GM21515 (cell line): ENCODE measurements at regions not wholly inside any gene's neighbourhood (a gene's known extent, or its start where the extent isn't known, plus 50 kb on each side); places are given as distances from the start of the nearest gene placed in this dataset.
A peak's percentile ranks its signal among the peaks of the same experiment; 100 is the strongest.
"Not testable (repeated sequence)": the region's sequence is repeated elsewhere in the genome, so short reads cannot be mapped to it uniquely, and the experiment has no call there.

Experiments used
- ATAC-seq: cut with Tn5 transposase; IDR thresholded peaks from one replicate; pipeline ENCODE4 v1.9.1; 2021; ENCODE audit not compliant: unreplicated experiment

DNA sequence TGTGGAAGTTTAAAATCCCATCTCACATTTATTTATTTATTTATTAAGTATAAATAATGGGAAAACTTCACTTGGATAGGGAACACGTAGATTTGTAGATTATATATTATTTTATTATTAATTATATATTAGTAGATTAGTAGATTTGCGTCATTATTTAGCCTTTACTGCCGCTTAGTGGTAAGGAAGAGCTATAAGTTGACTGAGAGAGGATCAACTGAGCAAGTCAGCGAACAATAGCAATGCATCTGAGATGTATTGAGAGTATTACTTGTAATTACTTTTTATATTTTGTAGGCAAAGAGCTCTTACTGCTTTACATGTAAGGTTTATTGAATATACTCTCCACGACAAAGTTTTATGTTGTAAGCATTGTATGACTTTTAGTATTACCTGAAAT lies 244.5 kb upstream of the ANKRD30A start:
- no peak for ATAC-seq

DNA sequence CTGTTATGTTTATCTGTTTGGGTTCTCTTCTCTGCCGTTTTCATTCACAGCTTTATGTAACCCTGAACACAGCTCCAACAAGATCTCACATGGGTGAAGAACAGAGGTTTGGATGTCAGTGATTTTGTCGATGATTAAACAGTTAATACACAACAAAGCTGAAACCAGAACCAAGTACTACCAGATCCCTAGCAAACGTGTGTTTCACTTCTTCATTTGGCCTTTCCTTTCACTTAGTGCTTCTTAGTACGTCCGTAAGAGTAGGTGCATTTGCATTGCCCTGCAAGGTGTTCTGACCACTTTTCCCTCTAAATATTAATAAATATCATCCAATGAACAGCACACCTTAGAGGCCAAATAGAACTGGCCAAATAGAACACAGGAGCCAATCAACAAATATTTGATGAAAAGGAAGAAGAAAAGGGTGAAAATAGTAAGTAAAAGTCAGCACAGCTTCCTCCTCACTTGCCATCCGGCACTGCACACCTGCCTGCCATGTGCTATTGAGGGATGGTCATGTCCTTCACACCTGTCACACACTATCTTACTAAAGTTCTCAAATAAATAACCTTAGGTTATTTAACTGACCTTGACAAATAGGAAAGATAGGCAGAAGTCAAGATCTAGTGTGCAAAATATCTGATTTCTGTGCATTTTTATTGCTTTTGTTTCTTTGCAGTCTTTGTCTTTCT lies 252.6 kb upstream of the ANKRD30A start:
- ATAC-seq = peak; percentile 97

DNA sequence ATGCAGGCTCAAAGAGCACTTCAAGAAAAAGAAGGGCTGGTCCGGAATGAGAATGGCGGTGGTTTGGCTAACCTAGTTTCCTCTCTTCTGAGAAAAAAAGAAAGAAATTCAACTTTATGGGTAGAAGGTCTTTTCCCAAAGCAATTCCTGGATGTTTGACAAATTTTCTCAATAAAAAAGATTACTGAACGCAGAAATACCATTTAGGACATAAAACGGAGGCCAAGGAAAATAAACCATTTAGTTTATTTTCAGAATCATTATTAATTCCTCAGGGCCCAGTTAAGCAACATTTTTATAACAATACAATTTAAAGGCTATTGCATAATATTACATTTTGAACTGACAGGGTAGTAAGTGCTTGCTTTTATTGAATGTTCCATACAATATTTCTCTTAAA lies 284.6 kb upstream of the ANKRD30A start:
- ATAC-seq = no peak

DNA sequence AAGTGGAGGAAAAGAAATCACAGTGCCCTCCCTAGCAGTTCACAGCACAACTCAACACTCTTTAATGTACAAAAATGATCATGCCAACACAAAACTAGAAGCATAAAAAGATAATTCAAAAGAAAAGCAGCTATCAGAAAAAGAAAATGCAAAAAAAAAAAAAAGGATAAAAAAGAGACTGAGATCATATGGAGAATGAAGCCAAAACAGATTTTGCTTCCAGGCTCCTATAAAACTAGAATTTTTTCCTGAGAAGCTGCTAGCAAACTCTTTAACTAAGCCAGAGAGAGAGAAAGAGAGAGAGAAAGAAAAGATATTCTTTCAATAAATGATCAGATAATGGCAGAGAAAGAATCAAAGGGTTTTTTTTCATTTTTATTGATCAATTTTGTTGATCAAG lies 288.0 kb upstream of the ANKRD30A start:
- no peak for ATAC-seq

DNA sequence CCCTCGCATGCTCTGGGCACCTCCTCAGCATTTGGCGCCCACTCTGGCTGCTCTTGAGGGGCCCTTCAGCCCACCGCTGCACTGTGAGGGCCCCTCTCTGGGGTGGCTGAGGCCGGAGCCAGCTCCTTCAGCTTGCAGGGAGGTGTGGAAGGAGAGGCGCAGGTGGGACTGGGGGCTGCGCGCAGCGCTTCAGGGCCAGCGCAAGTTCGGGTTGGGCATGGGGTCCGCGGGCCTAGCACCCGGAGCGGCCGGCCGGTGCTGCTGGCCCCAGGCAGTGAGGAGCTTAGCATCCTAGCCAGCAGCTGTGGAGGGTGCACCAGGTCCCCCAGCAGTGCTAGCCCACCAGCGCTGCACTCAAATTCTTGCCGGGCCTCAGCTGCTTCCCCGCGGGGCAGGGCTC lies 305.6 kb upstream of the ANKRD30A start:
- ATAC-seq = no peak

DNA sequence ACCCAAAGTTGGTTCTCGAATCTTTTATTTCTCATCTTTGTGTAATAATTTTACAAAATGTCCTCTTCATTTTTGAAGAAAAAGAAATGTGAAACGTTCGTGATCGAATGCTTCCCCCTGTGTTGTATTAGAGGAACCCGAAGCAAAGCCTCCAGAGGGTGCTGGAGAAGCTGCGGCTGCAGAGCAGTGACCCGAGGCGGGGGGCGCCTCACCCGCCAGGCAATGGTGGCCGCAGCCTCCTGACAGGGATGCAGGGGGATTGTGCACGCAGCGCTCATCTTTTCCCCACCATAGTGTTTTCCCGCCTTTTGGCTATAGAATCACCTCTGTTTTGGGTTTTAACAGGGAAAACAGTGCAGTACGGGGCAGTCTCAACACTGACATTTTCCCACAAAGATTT lies 307.5 kb upstream of the ANKRD30A start:
- no peak for ATAC-seq

DNA sequence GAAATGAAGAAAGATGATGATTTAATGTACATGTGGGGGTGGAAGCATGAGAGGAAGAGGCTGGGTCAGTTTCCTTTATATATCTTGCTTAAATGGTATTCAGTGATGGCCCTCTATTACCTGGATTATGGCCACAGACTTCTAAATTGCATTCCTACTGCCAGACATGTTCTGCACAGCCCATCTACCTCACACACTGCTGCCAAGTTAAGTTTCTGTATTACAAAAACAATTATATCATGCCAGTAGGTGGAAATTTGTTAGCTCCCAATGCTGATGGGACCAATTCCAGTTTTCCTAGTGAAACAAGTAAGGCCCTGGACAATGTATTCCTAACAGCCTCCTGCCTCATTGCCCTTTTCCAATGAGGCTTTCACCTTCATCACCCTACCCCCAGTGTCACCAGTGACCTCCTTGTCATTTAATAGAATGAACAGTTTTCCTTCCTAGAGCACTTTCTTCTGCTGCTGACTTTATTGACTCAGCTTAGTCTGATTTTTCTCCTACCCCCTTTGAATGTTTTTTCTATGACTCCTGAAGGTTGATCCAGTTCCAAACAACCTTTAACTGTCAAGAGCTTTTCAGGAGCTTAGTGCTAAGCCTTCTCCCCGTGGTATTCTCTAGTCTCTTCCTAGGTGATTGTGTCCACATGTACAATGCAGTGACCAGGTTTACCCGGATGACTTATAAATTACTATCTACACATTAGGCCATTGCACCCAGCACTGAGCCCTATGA lies 316.6 kb upstream of the ANKRD30A start:
- ATAC-seq = no peak

DNA sequence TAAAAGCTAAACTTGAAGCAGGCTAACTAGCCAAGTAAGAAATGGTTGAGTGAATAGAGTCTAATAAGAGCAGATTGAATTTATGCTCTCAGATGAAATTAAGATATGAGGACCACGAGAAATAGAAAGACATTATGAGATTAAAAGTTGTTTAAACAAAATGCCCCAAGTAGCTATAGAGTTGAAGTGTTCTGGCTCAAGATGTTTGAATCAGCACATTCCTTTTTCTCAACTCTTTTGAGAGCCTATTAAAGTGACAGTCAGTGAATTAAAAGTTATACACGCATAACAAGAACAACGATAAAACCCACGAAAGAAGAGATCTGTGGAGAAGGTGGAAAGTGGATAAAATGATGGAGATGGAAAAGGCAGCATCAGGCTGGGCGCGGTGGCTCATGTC lies 322.2 kb upstream of the ANKRD30A start:
- ATAC-seq = no peak

DNA sequence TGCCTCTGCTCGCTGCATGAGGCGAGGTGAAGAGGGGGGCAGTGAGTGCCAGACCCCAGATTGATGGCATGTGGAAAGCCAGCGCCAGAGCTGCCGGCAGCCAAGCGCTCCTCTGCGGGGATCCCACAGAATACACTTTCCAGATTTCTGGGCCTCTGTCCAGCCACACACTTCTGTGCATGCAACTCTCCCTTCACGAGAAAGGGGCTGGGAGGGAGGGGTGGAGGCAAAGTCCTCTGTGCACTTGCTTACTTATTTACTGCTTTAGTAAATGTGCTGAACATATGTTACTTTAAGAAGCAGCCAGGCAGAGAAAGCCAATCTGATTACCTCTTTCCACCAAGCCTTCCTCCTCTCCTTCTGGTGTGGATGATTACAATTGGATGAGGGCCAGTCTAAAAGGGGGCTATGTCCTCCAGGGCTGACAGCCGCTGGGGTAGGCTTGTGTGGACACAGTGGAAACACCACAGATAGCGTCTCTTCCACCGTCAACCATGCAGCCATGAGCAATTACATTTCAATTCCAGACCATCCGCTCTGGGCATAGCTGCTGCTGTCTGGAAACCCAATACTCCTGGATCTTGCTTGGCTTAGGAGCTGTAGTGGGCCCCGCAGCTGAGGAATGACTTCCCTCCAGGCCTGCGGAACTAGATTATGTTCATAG lies 322.8 kb upstream of the ANKRD30A start:
- ATAC-seq = no peak

DNA sequence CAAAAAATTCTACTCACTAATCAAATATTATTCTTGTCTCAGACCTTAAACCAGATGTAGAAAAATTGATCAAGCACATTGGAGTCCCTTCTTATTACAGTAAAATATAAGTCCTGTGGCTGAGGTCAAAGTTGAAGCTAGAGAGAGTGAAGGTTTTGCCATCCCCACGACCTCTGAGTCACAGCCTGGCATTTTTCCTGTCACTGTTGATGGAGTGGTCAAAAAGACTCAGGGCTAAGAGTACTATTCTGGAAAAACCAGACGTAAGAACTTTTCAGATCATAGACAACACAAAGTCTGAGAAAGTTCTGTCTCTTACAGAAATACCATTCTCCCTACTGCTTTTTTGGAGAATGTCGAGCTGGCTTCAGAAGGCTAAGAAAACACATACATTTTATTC lies 323.7 kb upstream of the ANKRD30A start:
- ATAC-seq = no peak

DNA sequence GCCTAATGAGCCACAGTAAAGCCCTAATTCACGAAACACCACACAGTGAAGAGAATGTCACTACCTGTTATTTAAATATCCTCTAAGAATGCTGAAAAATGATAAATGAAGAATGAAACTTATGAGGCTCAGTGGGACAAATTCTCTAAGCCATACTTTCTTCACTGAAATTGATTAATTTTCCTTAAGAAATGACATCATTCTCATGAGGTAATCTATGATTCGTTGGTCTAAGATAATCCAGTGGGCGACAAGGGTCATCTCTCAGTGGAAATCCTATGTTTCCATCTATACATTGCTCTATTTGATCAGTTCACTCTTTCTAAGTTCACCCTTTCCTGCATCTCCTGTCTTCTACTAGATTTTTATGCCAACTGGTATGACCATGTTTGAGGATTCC lies 330.4 kb upstream of the ANKRD30A start:
- ATAC-seq = no peak

DNA sequence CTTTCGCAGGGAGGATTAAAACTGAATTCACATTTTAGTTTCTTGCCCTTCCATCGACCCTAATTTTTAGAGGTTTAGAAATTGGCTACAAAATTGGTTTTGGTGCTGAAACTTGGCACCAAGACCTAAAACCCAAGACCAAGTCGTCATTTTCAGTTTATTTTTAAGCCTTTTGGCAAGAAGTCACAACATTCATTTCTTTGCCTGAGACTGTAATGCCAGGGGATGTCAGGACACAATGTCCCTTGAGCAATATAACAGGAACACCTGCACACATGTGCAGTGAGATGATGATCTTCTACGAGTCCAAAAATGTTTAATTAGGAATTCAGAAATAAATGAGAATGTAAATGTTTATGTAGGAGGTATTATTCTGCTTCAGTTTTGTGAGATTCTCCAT lies 335.4 kb upstream of the ANKRD30A start:
- no peak for ATAC-seq

DNA sequence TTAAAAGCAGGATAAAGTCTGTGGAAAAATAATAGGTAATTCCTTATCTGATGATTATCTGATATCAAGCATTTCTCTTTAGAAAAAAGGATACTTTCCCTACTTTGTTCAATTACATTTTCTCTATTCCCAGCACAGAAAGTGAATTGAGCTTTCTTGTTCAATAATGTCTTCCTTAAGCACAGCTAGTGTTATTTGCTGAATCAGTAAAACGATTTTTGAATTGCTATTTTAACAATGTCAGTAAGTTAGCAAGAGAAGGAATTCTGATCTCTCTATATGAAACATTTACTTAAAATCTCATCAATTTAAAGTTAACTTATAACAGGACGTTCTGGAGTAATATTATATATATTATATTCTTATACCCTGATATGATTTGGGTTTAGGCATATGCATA lies 337.2 kb upstream of the ANKRD30A start:
- no peak for ATAC-seq

DNA sequence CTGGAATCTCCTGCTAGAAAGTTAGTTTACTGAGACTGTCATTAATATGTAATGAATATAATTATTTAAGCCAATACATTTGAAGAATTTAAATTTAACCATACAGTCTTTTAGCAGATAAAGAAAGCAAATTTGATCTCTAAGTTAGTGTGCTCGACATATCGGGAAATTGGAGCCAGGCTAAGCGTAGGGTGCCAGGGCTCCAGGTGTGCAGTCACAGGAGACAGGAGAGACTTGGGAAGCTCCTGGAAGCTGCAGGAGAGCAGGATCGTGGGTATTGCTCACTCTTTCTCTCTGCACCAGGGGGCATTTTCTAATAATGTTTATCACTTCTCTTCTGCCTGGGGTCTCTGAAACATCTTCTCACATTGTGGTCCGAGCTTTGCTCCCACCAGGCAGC lies 342.0 kb upstream of the ANKRD30A start:
- ATAC-seq = no peak

DNA sequence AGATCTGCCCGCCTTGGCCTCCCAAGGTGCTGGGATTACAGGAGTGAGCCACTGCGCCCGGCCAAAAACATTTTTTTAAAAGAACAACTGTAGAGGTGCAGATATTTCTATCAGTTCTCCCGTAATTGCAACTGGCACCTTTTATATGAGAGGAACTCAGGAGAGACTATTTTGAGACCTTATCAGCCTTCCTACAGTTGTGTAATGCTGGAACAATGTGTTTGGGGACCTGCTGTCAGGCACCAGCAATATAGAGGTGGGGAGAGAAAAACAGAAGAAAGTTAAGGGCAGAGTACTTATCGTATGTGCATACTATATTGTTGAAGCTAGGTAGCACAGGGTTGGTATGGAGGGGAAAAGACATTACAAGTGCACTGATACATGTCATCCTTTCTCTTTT lies 343.8 kb upstream of the ANKRD30A start:
- no peak for ATAC-seq

DNA sequence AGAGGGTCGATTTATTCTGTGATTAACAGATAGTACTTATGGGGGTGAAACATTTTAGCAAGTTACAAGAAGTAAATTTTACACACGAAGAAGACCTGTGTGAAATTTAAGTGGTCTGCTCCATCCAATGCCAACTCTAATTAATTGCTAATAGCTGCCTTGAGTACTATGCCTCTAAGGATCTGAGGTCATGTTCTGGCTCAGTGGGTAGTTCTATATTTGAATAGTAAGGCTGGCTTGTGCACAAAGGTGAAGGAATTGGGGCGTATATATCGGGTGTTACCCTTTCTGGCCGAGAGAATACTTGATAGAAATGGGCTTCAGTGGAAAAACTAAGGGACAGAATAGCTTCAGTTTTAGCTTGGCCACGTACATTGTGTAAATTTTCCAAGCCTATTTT lies 345.2 kb upstream of the ANKRD30A start:
- no peak for ATAC-seq

DNA sequence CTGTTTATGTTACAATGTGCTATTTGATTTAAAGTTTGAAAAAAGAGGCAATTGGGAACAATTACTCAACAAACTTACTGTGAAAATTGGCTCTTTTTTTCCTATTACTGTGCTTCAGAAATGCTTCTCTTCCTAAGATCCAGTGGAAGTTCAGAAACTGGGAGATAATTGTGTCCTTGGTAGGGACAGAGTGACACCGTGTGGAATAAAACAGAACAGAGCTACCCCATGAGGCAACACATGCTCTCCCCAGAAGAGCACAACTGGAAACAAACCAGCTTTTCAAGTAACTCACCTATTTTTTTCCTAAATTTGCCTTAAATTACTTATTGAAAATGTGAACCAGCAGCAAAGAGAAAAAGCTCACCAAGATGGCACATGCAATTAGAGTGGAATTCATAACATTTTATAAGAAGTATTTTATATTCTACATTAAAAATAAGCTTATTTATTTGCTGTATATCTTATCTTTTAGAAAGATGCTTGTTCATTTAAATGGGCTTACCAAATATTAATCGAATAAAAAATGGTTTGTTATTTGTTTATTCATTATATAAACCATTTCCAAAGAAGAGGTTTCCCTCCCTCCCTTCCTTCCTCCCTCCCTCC lies 346.1 kb upstream of the ANKRD30A start:
- no peak for ATAC-seq

DNA sequence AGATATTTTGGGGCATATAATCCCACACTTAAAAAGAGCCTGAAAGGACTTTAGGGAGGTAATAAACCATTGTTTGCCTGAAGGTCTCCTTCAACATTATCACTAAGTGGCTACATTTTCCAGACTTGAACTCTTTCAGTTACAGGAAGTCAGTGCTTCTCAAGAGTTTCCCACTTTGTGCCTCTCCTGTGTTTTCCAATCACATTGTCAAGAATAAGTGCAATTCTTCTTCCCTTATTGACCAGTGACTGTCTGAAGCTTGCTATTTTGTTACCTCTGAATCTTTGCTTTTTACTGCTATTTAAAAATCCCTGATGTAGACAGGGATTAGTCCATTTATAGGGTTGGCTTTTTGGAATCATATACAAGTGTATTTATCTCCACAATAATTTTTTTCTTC lies 346.7 kb upstream of the ANKRD30A start:
- no peak for ATAC-seq

DNA sequence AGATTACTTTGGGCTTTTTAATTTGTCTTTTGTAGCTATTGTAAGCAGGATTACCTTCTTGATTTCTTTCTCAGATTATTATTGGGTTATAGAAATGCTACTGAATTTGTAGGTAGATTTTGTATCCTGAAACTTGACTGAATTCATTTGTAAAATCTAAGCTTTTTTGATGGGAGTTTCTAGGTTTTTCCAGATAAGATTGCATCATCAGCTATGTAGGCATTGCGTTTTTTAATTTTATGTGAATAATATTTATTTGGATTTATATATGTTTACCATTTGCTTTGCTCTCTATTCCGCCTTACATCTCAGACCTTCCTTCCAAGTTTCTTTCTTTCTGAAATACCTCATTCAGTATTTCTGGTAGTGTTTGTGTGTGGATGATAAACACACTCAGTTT lies 351.7 kb upstream of the ANKRD30A start:
- ATAC-seq = no peak

DNA sequence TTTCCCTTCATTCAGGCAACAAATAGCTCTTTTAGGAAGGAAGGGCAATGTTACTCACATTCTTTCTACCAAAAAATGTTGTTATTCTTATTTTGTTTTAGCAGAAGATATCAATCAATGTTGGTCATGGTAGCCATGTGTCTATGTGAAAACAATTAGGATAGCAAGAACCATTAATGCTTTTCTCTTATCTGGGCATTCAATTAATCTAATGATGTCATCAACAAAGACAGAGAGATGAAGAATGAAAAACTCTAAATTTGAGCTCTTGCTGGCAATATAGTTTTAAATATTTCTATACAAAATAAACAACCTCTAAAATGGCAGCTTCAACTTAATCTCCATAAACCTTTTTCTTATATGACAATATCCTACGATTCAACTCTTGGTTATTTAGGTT lies 353.7 kb upstream of the ANKRD30A start:
- ATAC-seq = no peak

DNA sequence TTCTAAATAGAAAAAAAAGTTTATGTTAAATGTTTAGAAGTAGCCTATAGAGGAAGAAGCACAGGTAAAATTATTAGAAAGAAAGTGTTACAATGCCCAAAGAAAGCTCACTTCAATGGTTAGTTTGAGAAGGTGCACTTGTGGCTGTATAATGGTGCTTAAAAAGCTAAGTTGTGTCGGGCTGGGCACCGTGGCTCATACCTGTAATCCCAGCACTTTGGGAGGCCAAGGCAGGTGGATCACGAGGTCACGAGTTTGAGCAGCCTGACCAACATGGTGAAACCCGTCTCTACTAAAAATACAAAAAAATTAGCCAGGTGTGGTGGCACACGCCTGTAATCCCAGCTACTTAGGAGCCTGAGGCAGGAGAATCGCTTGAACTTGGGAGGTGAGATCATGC lies 355.7 kb upstream of the ANKRD30A start:
- not testable (repeated sequence) for ATAC-seq

DNA sequence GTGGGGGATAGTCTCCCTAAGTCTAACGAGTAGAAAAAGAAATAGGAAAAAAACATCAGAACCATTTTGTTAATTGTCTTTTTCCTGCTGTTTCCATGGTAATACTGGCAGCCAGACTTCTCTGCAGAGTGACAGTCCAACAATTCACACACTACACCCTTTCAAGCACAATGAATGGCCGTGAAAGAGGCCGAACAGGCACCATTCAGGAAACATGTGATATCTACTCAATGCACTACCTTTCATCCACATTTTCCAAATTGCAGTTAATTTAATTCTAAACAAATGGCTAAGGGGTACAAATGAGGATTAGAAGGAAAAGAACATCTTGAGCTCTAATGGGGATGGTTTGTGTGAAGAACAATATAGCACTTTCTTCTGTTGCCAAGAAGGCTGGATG lies 358.5 kb upstream of the ANKRD30A start:
- no peak for ATAC-seq
